Keratinocyte (primary cell): ENCODE measurements at regions not wholly inside any gene's neighbourhood (a gene's known extent, or its start where the extent isn't known, plus 50 kb on each side); places are given as distances from the start of the nearest gene placed in this dataset.

ENCODE experiments used
- DNase-seq: peaks from one replicate; pipeline ENCODE4 v3.0.0-alpha.2; 2011; ENCODE audit warnings: low read depth, missing footprints, low spot score
- FAIRE-seq: peaks from 2 replicates; lab custom pipeline; 2011; peaks lifted over from hg19 to GRCh38; lab: Jason Lieb, UNC
- H2AFZ ChIP-seq: 2 replicates; pipeline ENCODE4 v1.6.0; 2012; ENCODE audit warnings: low read length, control low read depth, inconsistent platforms; ENCODE audit not compliant: control insufficient read depth
- H3K27ac ChIP-seq: 2 replicates; pipeline ENCODE4 v1.5.1; 2011; ENCODE audit warnings: low read length; ENCODE audit not compliant: control insufficient read depth, insufficient read depth
- H3K27me3 ChIP-seq: 3 replicates; pipeline ENCODE4 v1.6.0; 2011; ENCODE audit warnings: low read length; ENCODE audit not compliant: control insufficient read depth, insufficient read depth; ENCODE audit errors: extremely low read depth
- H3K36me3 ChIP-seq, 2 experiments: 2 replicates in 1 of 2; 3 replicates in 1 of 2; pipeline ENCODE4 v1.5.1; 2011; ENCODE audit warnings: low read length in 2 of 2, mild to moderate bottlenecking in 1 of 2; ENCODE audit not compliant: control insufficient read depth in 2 of 2, insufficient read depth in 2 of 2; ENCODE audit errors: extremely low read depth in 1 of 2
- H3K4me1 ChIP-seq: 3 replicates; pipeline ENCODE4 v1.5.1; 2011; ENCODE audit warnings: low read length; ENCODE audit not compliant: control insufficient read depth, insufficient read depth; ENCODE audit errors: extremely low read depth
- H3K4me2 ChIP-seq: 3 replicates; pipeline ENCODE4 v1.6.0; 2011; ENCODE audit warnings: low read depth, low read length; ENCODE audit not compliant: control insufficient read depth, insufficient read depth; ENCODE audit errors: extremely low read depth
- H3K4me3 ChIP-seq, 3 experiments: fragments of 200-600 bp in 1 of 3; sonication (generic) in 1 of 3; 2 replicates in 2 of 3; 3 replicates in 1 of 3; pipeline ENCODE4 v1.5.1; 2011 to 2016; ENCODE audit warnings: low read length in 3 of 3, mild to moderate bottlenecking in 3 of 3, control low read depth in 2 of 3, inconsistent platforms in 1 of 3, low read depth in 1 of 3, mixed read lengths in 1 of 3, mixed run types in 1 of 3, moderate library complexity in 1 of 3; ENCODE audit not compliant: control insufficient read depth in 2 of 3, insufficient read depth in 2 of 3; ENCODE audit errors: extremely low read depth in 1 of 3
- H3K79me2 ChIP-seq: 2 replicates; pipeline ENCODE4 v1.6.0; 2012; ENCODE audit warnings: low read length; ENCODE audit not compliant: control insufficient read depth, insufficient read depth
- H3K9ac ChIP-seq: 3 replicates; pipeline ENCODE4 v1.6.0; 2011; ENCODE audit warnings: low read length; ENCODE audit not compliant: control insufficient read depth, insufficient read depth; ENCODE audit errors: extremely low read depth
- H3K9me1 ChIP-seq: 3 replicates; pipeline ENCODE4 v1.6.0; 2011; ENCODE audit warnings: low read length; ENCODE audit not compliant: control insufficient read depth, insufficient read depth; ENCODE audit errors: extremely low read depth
- H3K9me3 ChIP-seq: 2 replicates; pipeline ENCODE4 v1.5.1; 2012; ENCODE audit warnings: low read depth, low read length; ENCODE audit not compliant: control insufficient read depth
- H4K20me1 ChIP-seq: 3 replicates; pipeline ENCODE4 v1.6.0; 2011; ENCODE audit warnings: low read length; ENCODE audit not compliant: control insufficient read depth, insufficient read depth; ENCODE audit errors: extremely low read depth
- CTCF ChIP-seq, 3 experiments: IDR thresholded peaks in 1 of 3; conservative IDR thresholded peaks in 1 of 3; optimal IDR thresholded peaks in 1 of 3; 2 replicates in 2 of 3; 3 replicates in 1 of 3; pipeline versions ENCODE3 to v1.5.1; 2011; ENCODE audit warnings: low read length in 3 of 3, mild to moderate bottlenecking in 3 of 3, moderate library complexity in 2 of 3, control low read depth in 1 of 3, inconsistent platforms in 1 of 3; ENCODE audit not compliant: insufficient read depth in 2 of 3; ENCODE audit errors: extremely low read depth in 1 of 3
- EZH2 ChIP-seq: IDR thresholded peaks from one replicate; pipeline ENCODE4 v1.6.1; 2012; ENCODE audit warnings: inconsistent platforms, mild to moderate bottlenecking, low read length, moderate library complexity
- dilution Hi-C: fragments of 300-500 bp; cut with MboI; formaldehyde crosslinking; loops from one replicate; pipeline ENCODE4 v1.7.0; 2020; ENCODE audit warnings: low sequenced_read_pairs; ENCODE audit not compliant: extremely low pct_ligation_motif_present

DNA sequence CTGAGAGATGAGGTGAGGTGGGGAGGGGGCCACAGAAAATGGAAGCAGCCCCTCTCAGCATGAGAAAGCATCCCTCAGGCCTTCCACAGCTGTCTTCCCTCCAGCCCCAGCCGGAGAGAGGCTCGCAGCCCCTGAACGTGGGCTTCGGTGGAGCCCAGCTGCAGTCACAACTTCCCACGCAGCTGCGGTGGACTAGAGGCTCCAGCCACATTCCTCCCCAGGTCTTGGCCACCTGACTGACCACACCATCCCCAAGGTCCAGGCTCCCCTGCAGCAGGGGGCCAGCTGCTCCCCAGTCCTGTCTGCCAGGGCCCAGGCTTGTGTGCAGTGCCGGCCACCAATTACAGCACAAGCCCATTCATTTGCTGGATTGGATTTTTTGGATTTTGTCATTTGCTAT, 212.3 kb upstream of the BCOR start:
- H3K79me2 ChIP-seq = no peaks in the 10 kb centered on the region
- no peak overlapping the region for H2AFZ ChIP-seq
- no peak for DNase-seq
- no peak for FAIRE-seq
- H3K4me3 ChIP-seq = no peak overlapping the region
- H3K27me3 ChIP-seq = no peaks in the 10 kb centered on the region
- H3K9me1 ChIP-seq = no peaks in the 10 kb centered on the region
- no peak overlapping the region for H3K27ac ChIP-seq
- H3K9ac ChIP-seq = no peak overlapping the region
- dilution Hi-C loops = no loop called here
- no peak overlapping the region for H3K4me2 ChIP-seq
- no peak for TF ChIP-seq CTCF (optimal IDR thresholded peaks at IDR 0.05 in 1 of 3, IDR thresholded peaks at IDR 0.05 in 1 of 3, conservative IDR thresholded peaks at IDR 0.05 in 1 of 3; ENCODE audit: extremely low read depth in 1 of 3, insufficient read depth in 2 of 3, low read length in 3 of 3)
- TF ChIP-seq EZH2 = no peak
- no peaks in the 10 kb centered on the region for H3K4me1 ChIP-seq
- no peaks in the 10 kb centered on the region for H3K36me3 ChIP-seq
- H3K9me3 ChIP-seq = peaks cover 5% of the 10 kb centered on the region
- no peaks in the 10 kb centered on the region for H4K20me1 ChIP-seq

GRCh38 chrX:40307871-40308270, 210.1 kb upstream of the BCOR start:
- no peak for TF ChIP-seq CTCF (optimal IDR thresholded peaks at IDR 0.05 in 1 of 3, IDR thresholded peaks at IDR 0.05 in 1 of 3, conservative IDR thresholded peaks at IDR 0.05 in 1 of 3; ENCODE audit: extremely low read depth in 1 of 3, insufficient read depth in 2 of 3, low read length in 3 of 3)
- TF ChIP-seq EZH2 = no peak
- Histone ChIP-seq H2AFZ (no peak overlapping the region), H3K9me3 (no peaks in the 10 kb centered on the region), H3K79me2 (no peaks in the 10 kb centered on the region), H3K9ac (no peak overlapping the region), H3K9me1 (no peaks in the 10 kb centered on the region), H3K27ac (no peak overlapping the region), H3K27me3 (no peaks in the 10 kb centered on the region), H4K20me1 (no peaks in the 10 kb centered on the region), H3K36me3 (no peaks in the 10 kb centered on the region), H3K4me2 (no peak overlapping the region), H3K4me1 (no peaks in the 10 kb centered on the region), H3K4me3 (no peak overlapping the region)
- dilution Hi-C loops = no loop called here
- no peak for FAIRE-seq
- no peak for DNase-seq
